HG02970 (cell line): ENCODE measurements at regions not wholly inside any gene's neighbourhood (a gene's known extent, or its start where the extent isn't known, plus 50 kb on each side); places are given as distances from the start of the nearest gene placed in this dataset.

Experiments used
- ATAC-seq: cut with Tn5 transposase; IDR thresholded peaks from one replicate; pipeline ENCODE4 v1.9.1; 2021; ENCODE audit warnings: mild to moderate bottlenecking, moderate library complexity, moderate number of reproducible peaks; ENCODE audit not compliant: unreplicated experiment, low FRiP score

DNA sequence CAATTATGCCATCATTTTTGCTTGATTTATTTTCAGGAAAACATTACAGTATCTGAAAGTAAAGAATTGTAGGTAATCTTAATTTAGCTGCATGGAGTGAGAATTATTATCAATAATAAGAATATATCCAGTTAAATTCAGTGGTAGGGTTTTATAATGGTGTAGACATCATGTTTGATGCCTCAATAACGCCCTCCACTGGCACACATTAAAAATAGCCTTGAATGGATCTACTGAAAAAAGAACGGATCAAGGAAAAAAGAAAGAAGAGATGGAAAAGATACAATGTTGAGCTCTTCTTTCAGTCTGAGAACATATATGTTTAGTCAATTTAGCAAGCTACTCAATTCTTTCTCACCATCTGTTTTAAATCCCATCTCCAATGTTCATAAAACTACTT, 319.2 kb downstream of the CDC14C start:
- no peak for ATAC-seq

- no peak for ATAC-seq
Observed at GRCh38 chr7:49244543-49244942, 320.2 kb downstream of the CDC14C start.

- ATAC-seq, result no peak
Observed at GRCh38 chr7:49245062-49245461, 320.7 kb downstream of the CDC14C start.

DNA sequence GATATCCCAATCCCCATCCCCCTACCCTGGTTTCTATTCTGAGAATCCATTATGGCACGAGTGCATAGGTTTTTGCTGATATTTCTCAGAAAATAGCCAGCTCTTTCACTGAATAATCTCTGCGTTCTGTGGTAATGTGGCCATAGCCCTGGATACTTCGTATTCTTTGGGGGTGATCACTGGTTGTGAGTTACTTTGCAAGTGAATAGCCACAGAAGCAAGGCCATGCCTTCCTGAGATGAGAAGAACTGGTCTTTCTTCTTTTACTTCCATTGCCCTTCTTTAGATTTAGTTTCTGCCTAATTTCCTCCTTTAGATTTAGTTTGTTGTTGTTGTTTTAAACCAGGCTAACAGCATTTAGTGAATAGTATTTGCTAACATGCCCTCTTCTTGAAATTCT, 323.4 kb downstream of the CDC14C start:
- no peak for ATAC-seq

GRCh38 chr7:49255054-49255453, 330.7 kb downstream of the CDC14C start:
- ATAC-seq, result no peak

GRCh38 chr7:49260538-49260937, 336.2 kb downstream of the CDC14C start:
- ATAC-seq, result no peak

DNA sequence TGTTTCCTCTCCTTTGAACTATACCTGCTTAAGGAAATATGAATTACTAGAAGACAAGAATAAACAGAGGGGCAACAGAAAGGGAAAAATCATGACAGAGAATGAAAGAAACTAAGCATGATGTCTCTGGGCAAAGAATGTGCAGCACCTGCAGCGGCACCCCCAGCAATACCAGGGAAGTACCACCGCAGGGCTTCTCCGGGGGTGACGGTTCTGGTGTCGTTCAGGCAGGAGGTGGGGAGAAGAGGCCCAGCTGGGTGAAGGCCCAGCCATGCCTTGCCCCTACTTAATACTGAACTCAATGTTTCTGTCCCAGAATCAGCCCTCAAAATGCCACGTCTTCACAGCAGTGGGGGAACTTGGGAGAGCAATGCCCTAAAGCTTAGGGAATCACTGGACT, 337.6 kb downstream of the CDC14C start:
- no peak for ATAC-seq

- no peak for ATAC-seq
Observed at GRCh38 chr7:49264530-49264929, 340.2 kb downstream of the CDC14C start.

DNA sequence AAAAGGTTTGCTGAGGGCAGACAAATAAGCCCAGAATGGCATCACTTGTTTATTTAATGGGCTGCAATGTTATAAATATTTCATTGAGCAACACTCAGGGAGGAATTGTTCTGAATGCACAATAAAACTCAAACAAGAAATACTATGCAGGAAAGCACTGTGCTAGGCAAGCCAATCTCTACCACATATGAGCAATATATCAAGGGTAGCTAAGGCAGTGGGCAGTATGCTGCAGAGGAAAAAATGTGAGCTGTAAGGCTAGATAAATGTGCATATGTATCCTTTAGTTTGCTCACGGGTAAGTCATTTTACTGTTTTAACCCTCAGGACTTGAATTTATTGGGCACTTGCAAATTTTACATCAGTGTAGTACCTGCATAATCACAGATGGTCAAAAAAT, 349.6 kb downstream of the CDC14C start:
- no peak for ATAC-seq

- no peak for ATAC-seq
Observed at GRCh38 chr7:49279891-49280290, 355.5 kb downstream of the CDC14C start.

DNA sequence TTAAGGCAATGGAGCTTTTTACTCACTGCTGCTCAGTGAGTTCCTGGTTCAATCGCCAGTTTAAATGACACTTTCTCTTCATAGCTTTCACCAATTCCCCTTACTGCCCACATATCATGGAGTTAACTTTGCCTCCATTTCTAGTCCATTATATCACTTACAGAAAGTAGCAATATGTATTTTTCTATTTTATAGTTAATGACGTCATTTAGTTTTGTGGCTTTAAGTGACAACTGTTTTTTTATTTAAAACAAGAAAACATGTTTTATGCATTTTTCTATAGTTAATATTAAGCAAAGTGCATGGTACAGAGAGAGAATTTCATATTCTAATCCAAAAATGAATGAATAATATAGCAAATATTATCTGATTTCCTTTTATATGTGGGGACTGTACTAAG, 363.3 kb downstream of the CDC14C start:
- ATAC-seq, result no peak

DNA sequence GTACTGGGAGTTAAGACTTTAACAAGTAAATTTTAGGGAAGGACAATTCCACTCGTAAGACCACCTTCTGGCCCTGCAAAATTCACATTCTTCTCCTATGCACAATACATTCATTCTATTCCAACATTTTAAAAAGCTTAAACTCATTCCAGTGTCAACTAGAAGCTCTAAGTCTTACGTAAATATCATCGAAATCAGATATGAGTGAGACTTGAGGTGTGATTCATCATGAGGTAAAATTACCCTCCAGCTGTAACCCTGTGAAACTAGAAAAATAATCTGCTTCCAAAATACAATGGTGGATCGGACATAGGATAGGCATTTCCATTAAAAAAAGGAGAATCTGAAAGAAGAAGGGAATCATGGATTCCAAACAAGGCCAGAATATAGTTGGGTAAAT, 370.3 kb downstream of the CDC14C start:
- ATAC-seq, result no peak

DNA sequence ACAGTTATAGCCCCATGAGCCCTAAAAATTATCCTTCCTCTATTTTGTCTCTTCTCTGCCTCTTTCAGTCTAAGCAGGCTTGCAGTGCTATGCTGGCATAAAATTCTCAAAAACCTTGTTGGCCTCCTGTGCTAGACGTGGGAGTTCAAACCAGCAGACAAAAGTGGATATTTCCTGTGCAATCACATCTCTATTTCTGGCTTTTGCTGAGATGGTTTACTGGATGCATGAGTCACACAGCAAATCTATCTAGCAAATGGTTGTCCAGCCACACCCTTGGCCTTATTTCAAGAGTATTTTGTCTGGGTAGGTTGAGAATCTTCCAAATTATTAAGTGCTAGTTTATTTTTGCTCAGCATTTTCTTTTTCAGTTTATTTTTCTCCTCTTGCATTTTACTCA, 370.8 kb downstream of the CDC14C start:
- ATAC-seq, result no peak

GRCh38 chr7:49297958-49298357, 373.6 kb downstream of the CDC14C start:
- ATAC-seq, result no peak

- ATAC-seq, result no peak
Observed at GRCh38 chr7:49308787-49309186, 384.4 kb downstream of the CDC14C start.

DNA sequence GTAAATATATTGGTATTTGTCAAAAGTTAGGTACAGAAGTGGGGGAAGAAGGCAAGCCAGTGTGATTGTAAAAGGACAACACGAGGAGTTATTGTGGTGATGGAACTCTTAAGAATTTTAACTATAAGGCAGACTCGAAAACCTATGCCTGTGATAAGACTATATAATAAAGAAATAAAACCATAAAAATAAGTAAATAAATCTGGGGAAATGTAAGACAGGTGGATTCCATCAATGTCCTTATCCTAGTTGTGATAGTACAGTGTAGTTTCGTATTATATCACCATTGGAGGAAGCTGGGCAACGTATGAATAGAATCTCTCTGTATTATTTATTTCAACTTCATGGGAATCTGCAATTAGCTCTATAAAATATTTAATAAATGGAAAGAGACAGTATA, 395.7 kb downstream of the CDC14C start:
- no peak for ATAC-seq

GRCh38 chr7:49321843-49322242, 397.5 kb downstream of the CDC14C start:
- ATAC-seq, result no peak

DNA sequence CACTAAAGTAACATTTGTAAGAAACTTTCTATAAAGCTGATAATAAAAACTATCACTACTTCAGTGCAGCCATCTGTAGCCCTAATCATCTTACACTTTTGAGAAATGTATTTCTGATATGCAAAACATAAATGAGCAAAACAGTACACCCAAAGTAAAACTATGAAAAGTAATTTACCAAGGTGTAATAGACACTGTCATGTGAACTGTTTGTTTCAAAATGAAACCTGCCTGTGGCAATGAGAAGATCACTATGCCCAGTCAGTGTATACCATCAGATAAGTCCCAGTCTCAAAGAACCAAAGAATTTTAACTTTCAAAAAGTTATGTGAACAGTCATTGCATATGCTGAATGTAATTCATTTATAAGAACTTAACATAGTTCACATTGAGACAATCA, 398.1 kb downstream of the CDC14C start:
- ATAC-seq, result no peak

- ATAC-seq, result no peak
Observed at GRCh38 chr7:49324040-49324439, 399.7 kb downstream of the CDC14C start.

DNA sequence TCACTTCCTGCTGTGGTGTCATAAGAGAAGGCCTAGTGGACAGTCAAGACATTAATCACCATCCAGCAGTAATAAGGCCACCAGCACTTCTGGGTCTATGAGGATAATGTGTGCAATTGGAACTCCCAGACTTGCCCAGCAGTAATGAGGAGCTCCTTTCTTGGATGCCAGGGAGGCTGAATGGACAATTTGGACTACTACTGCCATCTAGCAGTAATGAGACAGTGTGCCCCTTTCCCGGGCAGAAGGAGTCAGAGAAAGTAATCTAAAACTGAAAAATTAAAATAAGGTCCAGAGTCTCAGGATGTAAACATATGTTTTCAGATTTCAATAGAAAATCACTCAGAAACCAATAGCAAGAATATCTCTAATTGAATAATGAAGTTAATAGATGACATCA, 400.4 kb downstream of the CDC14C start:
- no peak for ATAC-seq

DNA sequence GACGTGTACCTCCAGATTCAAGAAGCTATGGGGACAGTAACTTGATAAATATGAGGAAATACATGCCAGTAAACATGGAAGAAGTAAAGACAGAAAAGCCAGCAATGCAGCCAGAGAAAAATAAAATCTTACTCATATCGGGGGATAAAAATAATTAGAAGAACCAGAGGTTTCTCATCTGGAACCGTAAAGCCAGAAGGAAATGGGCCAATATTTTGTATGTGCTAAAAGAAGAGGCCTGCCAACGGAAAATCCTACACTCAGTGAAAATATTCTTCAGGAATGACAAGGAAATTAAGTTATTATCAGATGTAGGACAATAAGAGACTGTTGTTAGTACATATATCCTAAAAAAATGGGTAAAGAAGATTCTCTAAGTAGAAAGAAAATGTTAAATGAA, 401.2 kb downstream of the CDC14C start:
- ATAC-seq, result no peak

- ATAC-seq, result no peak
Observed at GRCh38 chr7:49327155-49327554, 402.8 kb downstream of the CDC14C start.

- ATAC-seq, result no peak
Observed at GRCh38 chr7:49333180-49333881, 409.0 kb downstream of the CDC14C start.
